ENCODE measurements at regions not wholly inside any gene's neighbourhood (a gene's known extent, or its start where the extent isn't known, plus 50 kb on each side); places are given as distances from the start of the nearest gene placed in this dataset.
"Not testable (repeated sequence)": the region's sequence is repeated elsewhere in the genome, so short reads cannot be mapped to it uniquely, and the experiment has no call there.

DNA sequence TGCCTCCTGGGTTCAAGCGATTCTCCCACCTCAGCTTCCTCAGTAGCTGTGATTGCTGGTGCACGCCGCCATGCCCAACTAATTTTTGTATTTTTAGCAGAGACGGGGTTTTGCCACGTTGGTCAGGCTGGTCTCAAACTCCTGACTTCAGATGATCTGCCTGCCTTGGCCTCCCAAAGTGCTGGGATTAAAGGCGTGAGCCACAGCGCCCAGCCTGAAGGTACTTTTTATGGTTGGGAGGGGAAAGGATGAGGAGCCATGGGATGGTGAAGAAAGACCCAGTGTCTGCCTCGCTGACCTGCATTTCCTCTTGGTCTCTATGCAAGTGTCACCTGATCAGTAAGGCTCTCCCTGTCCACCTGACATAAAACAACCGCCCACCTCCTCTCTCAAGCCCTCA lies 107.0 kb downstream of the SNX5 start:
- TF ChIP-seq, protein P1, sequence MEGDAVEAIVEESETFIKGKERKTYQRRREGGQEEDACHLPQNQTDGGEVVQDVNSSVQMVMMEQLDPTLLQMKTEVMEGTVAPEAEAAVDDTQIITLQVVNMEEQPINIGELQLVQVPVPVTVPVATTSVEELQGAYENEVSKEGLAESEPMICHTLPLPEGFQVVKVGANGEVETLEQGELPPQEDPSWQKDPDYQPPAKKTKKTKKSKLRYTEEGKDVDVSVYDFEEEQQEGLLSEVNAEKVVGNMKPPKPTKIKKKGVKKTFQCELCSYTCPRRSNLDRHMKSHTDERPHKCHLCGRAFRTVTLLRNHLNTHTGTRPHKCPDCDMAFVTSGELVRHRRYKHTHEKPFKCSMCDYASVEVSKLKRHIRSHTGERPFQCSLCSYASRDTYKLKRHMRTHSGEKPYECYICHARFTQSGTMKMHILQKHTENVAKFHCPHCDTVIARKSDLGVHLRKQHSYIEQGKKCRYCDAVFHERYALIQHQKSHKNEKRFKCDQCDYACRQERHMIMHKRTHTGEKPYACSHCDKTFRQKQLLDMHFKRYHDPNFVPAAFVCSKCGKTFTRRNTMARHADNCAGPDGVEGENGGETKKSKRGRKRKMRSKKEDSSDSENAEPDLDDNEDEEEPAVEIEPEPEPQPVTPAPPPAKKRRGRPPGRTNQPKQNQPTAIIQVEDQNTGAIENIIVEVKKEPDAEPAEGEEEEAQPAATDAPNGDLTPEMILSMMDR (IDR thresholded peaks at IDR 0.05), result not testable (repeated sequence)
- TF ChIP-seq POLR2A (IDR thresholded peaks at IDR 0.05), result not testable (repeated sequence)
